ENCODE measurements at regions not wholly inside any gene's neighbourhood (a gene's known extent, or its start where the extent isn't known, plus 50 kb on each side); places are given as distances from the start of the nearest gene placed in this dataset.

GRCh38 chr12:42969355-42969754 lies 379.8 kb upstream of the PRICKLE1 start (continued):
- no peak for TF ChIP-seq E2F5 (CRISPR knock-in tag; IDR thresholded peaks at IDR 0.05)

GRCh38 chr12:42968426-42968825 lies 378.9 kb upstream of the PRICKLE1 start:
- DNase-seq (ENCODE audit: low spot score), result no peak
- CTCF ChIA-PET, result no interaction called here

GRCh38 chr12:42967850-42968249 lies 378.3 kb upstream of the PRICKLE1 start:
- Mint-ChIP-seq H3K4me3 (no peak overlapping the region), H3K36me3 (peaks cover 5% of the 10 kb centered on the region), H3K4me1 (no peaks in the 10 kb centered on the region), H3K27ac (no peak overlapping the region), H3K27me3 (ENCODE audit: low read depth) (no peaks in the 10 kb centered on the region), H3K9me3 (peaks cover 12% of the 10 kb centered on the region)
- ChIA-PET CTCF (interaction anchor here (0.6 kb wide), 1 partner anchor 585 kb away, joined by 3 read pairs; no protein-coding TSS in a partner anchor), POLR2A (interaction anchor here (0.6 kb wide), 1 partner anchor 43 kb away, joined by 4 read pairs; no protein-coding TSS in a partner anchor)
- DNase-seq (ENCODE audit: low spot score), result no peak
- ATAC-seq, result no peak
- no peak for TF ChIP-seq ZMAT4 (CRISPR knock-in tag; IDR thresholded peaks at IDR 0.05)
- no peak for TF ChIP-seq ATF1 (CRISPR knock-in tag; IDR thresholded peaks at IDR 0.05)
- no peak for TF ChIP-seq ELF4 (CRISPR knock-in tag; IDR thresholded peaks at IDR 0.05; ENCODE audit: low read depth)
- no peak for TF ChIP-seq TEAD1 (CRISPR knock-in tag; IDR thresholded peaks at IDR 0.05)
- no peak for TF ChIP-seq ZNF512 (CRISPR knock-in tag; IDR thresholded peaks at IDR 0.05; ENCODE audit: borderline replicate concordance)
- TF ChIP-seq FOXP1 (CRISPR knock-in tag; IDR thresholded peaks at IDR 0.05; ENCODE audit: borderline replicate concordance), result no peak
- no peak for TF ChIP-seq MXD4 (CRISPR knock-in tag; IDR thresholded peaks at IDR 0.05; ENCODE audit: borderline replicate concordance)
- TF ChIP-seq ZNF232 (CRISPR knock-in tag; IDR thresholded peaks at IDR 0.05), result no peak
- TF ChIP-seq ZNF317 (CRISPR knock-in tag; IDR thresholded peaks at IDR 0.05; ENCODE audit: borderline replicate concordance, low read depth), result no peak
- no peak for TF ChIP-seq GRHL2 (CRISPR knock-in tag; IDR thresholded peaks at IDR 0.05; ENCODE audit: insufficient replicate concordance, severe bottlenecking)
- no peak for TF ChIP-seq ZNF423 (CRISPR knock-in tag; IDR thresholded peaks at IDR 0.05)
- no peak for TF ChIP-seq ATF3 (CRISPR knock-in tag; conservative IDR thresholded peaks at IDR 0.05)
- no peak for TF ChIP-seq ZNF671 (CRISPR knock-in tag; IDR thresholded peaks at IDR 0.05)

More at GRCh38 chr12:42968426-42968825, 378.9 kb upstream of the PRICKLE1 start:
- peaks cover 5% of the 10 kb centered on the region for H3K36me3 Mint-ChIP-seq
- no peak for TF ChIP-seq RORB (CRISPR knock-in tag; IDR thresholded peaks at IDR 0.05)
- no peak for TF ChIP-seq SMAD3 (CRISPR knock-in tag; IDR thresholded peaks at IDR 0.05; ENCODE audit: borderline replicate concordance)
- TF ChIP-seq IRF1 (CRISPR knock-in tag; IDR thresholded peaks at IDR 0.05), result no peak
- TF ChIP-seq E2F4 (CRISPR knock-in tag; IDR thresholded peaks at IDR 0.05; ENCODE audit: borderline replicate concordance, low read depth), result no peak
- no peak for TF ChIP-seq TP53 (CRISPR knock-in tag; IDR thresholded peaks at IDR 0.05)
- TF ChIP-seq PRDM15 (CRISPR knock-in tag; IDR thresholded peaks at IDR 0.05), result no peak
- no peak for TF ChIP-seq SOX15 (CRISPR knock-in tag; IDR thresholded peaks at IDR 0.05)
- TF ChIP-seq SMAD4 (CRISPR knock-in tag; IDR thresholded peaks at IDR 0.05), result no peak
- no peak for ATAC-seq
- peaks cover 12% of the 10 kb centered on the region for H3K9me3 Mint-ChIP-seq
- no peak overlapping the region for H3K27ac Mint-ChIP-seq
- H3K27me3 Mint-ChIP-seq (ENCODE audit: low read depth), result no peaks in the 10 kb centered on the region
- POLR2A ChIA-PET, result no interaction called here
- H3K4me1 Mint-ChIP-seq, result no peaks in the 10 kb centered on the region
- no peak overlapping the region for H3K4me3 Mint-ChIP-seq

Data from WTC11 (cell line).